Small intestine (tissue), 7 donors: ENCODE measurements at regions not wholly inside any gene's neighbourhood (a gene's known extent, or its start where the extent isn't known, plus 50 kb on each side); places are given as distances from the start of the nearest gene placed in this dataset.
A peak's percentile ranks its signal among the peaks of the same experiment; 100 is the strongest.

Experiments
- DNase-seq, 2 donors: peaks; one replicate each; pipeline versions ENCODE4 v3.0.0 to v3.0.0-alpha.2; 2013
- FAIRE-seq: peaks from 2 replicates; lab custom pipeline; 2012; peaks lifted over from hg19 to GRCh38; lab: Jason Lieb, UNC
- H3K27ac ChIP-seq, 3 donors: one replicate each; pipeline ENCODE4 v1.5.1; 2013; ENCODE audit warnings: low read length in 2 of 3, mild to moderate bottlenecking in 2 of 3, control low read depth in 1 of 3, inconsistent platforms in 1 of 3, low read depth in 1 of 3, moderate library complexity in 1 of 3
- H3K27me3 ChIP-seq, 3 donors: one replicate each; pipeline ENCODE4 v1.6.1; 2013; ENCODE audit warnings: low read length in 3 of 3, inconsistent platforms in 1 of 3; ENCODE audit not compliant: control insufficient read depth in 3 of 3, insufficient read depth in 3 of 3
- H3K36me3 ChIP-seq, 3 donors: one replicate each; pipeline ENCODE4 v1.6.1; 2013; ENCODE audit warnings: low read length in 3 of 3, inconsistent platforms in 1 of 3, low read depth in 1 of 3, mild to moderate bottlenecking in 1 of 3, moderate library complexity in 1 of 3; ENCODE audit not compliant: control insufficient read depth in 3 of 3, insufficient read depth in 2 of 3
- H3K4me1 ChIP-seq, 3 donors: one replicate each; pipeline ENCODE4 v1.6.1; 2013; ENCODE audit warnings: low read length in 2 of 3, inconsistent platforms in 1 of 3, low read depth in 1 of 3, mild to moderate bottlenecking in 1 of 3, moderate library complexity in 1 of 3; ENCODE audit not compliant: control insufficient read depth in 3 of 3, insufficient read depth in 2 of 3
- H3K4me3 ChIP-seq, 3 donors: one replicate each; pipeline ENCODE4 v1.5.1; 2013; ENCODE audit warnings: low read length in 3 of 3, control low read depth in 1 of 3, inconsistent platforms in 1 of 3, low read depth in 1 of 3, mild to moderate bottlenecking in 1 of 3, moderate library complexity in 1 of 3
- H3K9me3 ChIP-seq, 2 donors: one replicate each; pipeline ENCODE4 v1.6.1; 2013; ENCODE audit warnings: low read depth in 1 of 2, low read length in 1 of 2; ENCODE audit not compliant: control insufficient read depth in 2 of 2, insufficient read depth in 1 of 2
- WGBS, 3 donors: extraction: QIAGEN DNeasy Blood & Tissue Kit; methylation state at CpG; one replicate each; pipeline ENCODE4 v1.1.7; 2013; 5-methylcytosine and 5-hydroxymethylcytosine counted together
- donor health status: healthy with polysubstance abuse.
- donor health status: control.
- donor health status: control.
- donor health status: Bipolar disorder and iron deficiency.
- donor health status: healthy.

DNA sequence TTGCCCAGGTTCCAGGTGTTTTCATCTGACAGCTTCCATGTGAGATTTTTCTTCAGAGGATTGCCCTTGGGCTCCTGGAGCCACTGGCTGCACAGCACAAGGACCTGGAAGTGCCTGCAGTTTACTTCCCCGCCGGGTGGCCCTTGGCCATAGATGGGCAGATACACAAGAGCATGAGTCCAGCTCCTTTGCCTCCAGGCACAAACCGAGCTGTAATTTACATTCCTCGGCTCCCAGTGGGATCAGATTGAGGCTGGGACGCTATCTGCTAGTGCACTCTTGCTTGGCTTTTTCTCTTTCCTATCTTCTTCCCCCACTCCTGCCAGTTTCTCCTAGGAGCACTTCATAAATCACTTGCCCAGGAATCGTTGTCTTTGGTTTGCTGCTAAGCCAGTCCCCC lies 85.4 kb upstream of the RALY start:
- H3K36me3 ChIP-seq: no peaks in the 10 kb centered on the region
- H3K27ac ChIP-seq: no peak overlapping the region
- H3K4me3 ChIP-seq: no peak overlapping the region
- 48 to 59% (median 57%) methylated on average over 6 of the region's 6 CpGs for WGBS, 3 donors
- H3K9me3 ChIP-seq: no peaks in the 10 kb centered on the region
- no peak for DNase-seq
- FAIRE-seq: no peak
- H3K27me3 ChIP-seq: peaks cover 0 to 4% (median 0%) of the 10 kb centered on the region in 3 donors
- no peaks in the 10 kb centered on the region for H3K4me1 ChIP-seq

DNA sequence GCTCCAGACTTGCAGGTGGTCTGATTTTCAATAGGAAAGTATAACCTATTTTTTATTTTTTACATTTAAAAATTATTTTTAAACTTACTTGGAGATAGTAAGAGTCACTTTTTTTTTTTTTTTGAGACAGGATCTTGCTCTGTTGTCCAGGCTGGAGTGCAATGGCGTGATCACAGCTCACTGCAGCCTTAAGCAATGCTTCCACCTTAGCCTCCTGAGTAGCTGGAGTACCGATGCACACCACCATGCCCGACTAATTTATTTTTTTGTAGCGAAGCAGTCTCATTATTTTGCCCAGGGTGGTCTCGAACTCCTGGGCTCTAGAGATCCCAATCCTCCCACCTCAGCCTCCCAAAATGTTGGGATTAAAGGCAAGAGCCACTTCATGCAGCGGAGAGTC lies 84.8 kb upstream of the RALY start:
- FAIRE-seq (no peak), DNase-seq (no peak)
- H3K4me3 ChIP-seq: no peak overlapping the region
- H3K27ac ChIP-seq: no peak overlapping the region
- no peaks in the 10 kb centered on the region for H3K36me3 ChIP-seq
- 86 to 92% (median 88%) methylated on average over 6 of the region's 6 CpGs for whole genome bisulfite sequencing, 3 donors
- peaks cover 0 to 4% (median 0%) of the 10 kb centered on the region in 3 donors for H3K27me3 ChIP-seq
- no peaks in the 10 kb centered on the region for H3K9me3 ChIP-seq
- H3K4me1 ChIP-seq: no peaks in the 10 kb centered on the region

DNA sequence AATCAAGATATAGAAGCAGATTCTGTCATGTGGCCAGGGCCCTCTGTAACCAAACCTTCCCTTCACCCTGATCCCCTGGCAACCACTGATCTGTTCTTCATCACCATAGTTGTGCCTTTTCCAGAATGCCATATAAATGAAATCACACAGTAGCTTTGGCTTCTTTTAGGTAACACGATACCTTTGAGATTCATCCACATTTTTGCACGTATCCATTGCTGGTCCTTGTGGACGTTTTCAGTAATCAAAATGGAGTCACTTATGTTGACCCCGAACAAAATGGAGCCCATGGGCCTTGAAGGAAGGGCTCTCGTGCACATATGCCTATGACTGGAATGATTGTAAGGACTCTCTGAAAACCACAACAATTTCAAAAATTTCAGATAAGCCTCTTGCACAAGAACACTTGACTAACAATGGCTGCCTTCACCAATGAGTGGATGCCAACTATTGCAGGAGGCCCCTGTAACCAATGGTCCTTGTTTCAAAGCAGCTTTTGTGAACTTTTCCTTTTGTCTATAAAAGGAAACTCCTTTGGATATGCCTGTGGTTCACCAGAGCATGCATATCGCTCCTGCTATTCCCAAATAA lies 84.3 kb upstream of the RALY start:
- Histone ChIP-seq H3K27me3 (peaks cover 0 to 4% (median 0%) of the 10 kb centered on the region in 3 donors), H3K27ac (no peak overlapping the region), H3K36me3 (no peaks in the 10 kb centered on the region), H3K9me3 (no peaks in the 10 kb centered on the region), H3K4me1 (no peaks in the 10 kb centered on the region), H3K4me3 (no peak overlapping the region)
- WGBS, 3 donors: 68 to 78% (median 77%) methylated on average over 6 of the region's 6 CpGs
- no peak for DNase-seq
- FAIRE-seq: no peak

DNA sequence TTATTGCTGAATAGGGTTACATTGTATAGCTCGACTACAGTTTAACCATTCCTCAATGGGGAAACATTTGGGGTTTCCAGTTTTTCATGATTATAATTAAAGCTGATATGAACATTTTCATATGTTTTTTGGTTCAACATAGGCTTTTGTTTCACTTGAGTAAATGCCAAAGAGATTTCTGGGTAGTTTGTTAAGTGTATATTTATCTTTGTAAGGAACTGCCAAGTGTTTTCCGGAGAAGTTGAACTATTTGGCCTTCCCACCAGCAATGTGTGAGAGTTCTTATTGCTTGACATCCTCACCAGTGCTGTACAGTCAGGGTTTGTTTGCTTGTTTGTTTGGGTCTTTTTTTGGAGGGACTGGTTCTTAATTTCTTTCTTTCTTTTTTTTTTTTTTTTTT lies 83.7 kb upstream of the RALY start:
- 51 to 80% (median 72%) methylated on average over 2 of the region's 2 CpGs for WGBS, 3 donors
- H3K27ac ChIP-seq: no peak overlapping the region
- H3K4me3 ChIP-seq: no peak overlapping the region
- H3K4me1 ChIP-seq: no peaks in the 10 kb centered on the region
- H3K27me3 ChIP-seq: peaks cover 0 to 4% (median 0%) of the 10 kb centered on the region in 3 donors
- FAIRE-seq (no peak), DNase-seq (no peak)
- no peaks in the 10 kb centered on the region for H3K36me3 ChIP-seq
- H3K9me3 ChIP-seq: no peaks in the 10 kb centered on the region

DNA sequence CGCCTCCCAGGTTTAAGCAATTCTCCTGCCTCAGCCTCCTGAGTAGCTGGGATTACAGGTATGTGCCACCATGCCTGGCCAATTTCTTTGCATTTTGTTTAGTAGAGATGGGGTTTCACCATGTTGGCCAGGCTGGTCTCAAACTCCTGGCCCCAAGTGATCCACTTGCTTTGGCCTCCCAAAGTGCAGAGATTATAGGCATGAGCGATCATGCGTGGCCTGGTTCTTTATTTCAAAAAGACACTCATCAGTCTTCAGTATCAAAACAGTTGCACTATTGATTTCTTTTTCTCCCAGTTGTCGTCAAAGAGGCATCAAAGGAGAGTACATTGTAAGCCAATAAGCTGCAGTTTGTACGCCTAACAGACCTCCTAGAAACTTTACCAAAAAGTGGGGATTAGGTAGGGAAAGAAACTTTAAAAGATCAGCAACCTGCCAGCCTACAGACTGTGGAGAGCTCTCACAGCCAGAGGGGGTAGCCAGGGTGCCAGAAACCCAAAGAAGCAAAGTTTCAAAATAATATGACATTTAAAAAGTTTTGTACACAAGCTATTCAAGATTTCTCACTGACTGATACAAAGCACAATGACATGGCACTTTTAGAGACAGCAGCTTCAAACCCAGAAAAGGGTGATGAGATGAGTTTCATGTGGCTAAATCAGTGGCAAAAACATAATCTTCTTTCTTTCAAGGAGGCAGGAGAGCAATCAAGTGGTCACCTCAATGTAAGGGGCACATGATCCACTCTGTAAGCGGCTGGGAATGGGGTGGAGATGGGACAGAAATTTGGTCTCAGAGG lies 83.0 kb upstream of the RALY start:
- no peak overlapping the region for H3K4me3 ChIP-seq
- FAIRE-seq: no peak
- no peaks in the 10 kb centered on the region for H3K36me3 ChIP-seq
- WGBS, 3 donors: 91 to 95% (median 92%) methylated on average over 6 of the region's 6 CpGs
- no peak overlapping the region for H3K27ac ChIP-seq
- no peak for DNase-seq
- H3K4me1 ChIP-seq: no peaks in the 10 kb centered on the region
- peaks cover 0 to 4% (median 0%) of the 10 kb centered on the region in 3 donors for H3K27me3 ChIP-seq
- H3K9me3 ChIP-seq: no peaks in the 10 kb centered on the region

DNA sequence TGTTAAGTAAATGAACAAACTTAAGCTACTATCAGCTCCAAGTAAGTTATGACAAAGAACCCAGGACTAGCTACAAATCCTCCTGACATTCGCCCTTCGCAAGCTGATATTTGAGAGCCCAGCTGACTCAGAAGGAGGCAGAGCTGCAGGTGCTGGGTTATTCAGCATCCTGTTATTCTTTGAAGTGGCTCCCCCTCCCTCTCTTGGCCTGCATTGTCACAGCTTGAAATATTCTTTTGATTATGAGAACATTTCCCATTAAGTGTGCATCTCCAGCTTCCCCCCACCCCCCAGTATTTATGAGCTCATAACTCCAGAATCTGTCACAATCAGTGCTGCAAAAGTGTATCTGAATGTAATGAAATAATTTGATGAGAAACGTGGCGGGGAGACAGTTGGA lies 78.8 kb upstream of the RALY start:
- DNase-seq (no peak), FAIRE-seq (no peak)
- no peak overlapping the region for H3K4me3 ChIP-seq
- no peaks in the 10 kb centered on the region for H3K9me3 ChIP-seq
- no peaks in the 10 kb centered on the region for H3K27me3 ChIP-seq
- H3K36me3 ChIP-seq: no peaks in the 10 kb centered on the region
- H3K27ac ChIP-seq: no peak overlapping the region
- H3K4me1 ChIP-seq: no peaks in the 10 kb centered on the region
- 77 to 88% (median 87%) methylated on average over 4 of the region's 4 CpGs for WGBS, 3 donors

DNA sequence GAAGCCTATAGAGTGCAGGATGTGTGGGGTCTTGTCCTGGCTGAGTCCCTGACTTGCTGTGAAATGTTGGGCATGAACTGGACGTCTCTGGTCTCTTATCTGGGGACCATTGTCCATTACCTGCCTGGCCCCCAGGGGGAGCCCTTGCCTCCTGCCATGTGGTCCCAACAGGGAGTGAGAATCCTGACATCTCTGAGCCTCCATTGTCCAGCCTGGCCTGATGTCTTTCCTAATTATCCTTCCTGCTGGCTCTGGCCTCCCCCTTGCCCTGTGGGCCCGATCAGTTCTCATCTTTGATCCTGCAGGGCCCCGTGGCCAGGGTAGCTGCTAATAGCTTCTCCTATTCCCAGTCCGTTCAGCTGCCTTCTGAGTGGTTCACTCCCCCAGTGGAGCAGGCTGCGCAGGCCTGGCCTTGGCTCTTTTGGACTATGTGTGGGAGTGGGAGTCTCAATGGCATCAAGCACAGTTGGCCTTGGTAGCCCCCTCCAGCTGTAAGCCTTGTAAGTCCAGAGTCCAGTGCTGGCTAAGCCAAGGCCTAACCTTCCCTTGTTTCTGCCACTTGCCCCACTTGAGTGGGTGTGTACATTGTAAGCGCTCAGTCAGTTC lies 77.9 kb upstream of the RALY start:
- Histone ChIP-seq H3K27ac (no peak overlapping the region), H3K4me3 (no peak overlapping the region), H3K9me3 (no peaks in the 10 kb centered on the region), H3K36me3 (no peaks in the 10 kb centered on the region), H3K27me3 (no peaks in the 10 kb centered on the region), H3K4me1 (no peaks in the 10 kb centered on the region)
- no peak for FAIRE-seq
- peak; percentile 26 to 55 for DNase-seq
- 66 to 79% (median 68%) methylated on average over 6 of the region's 6 CpGs for WGBS, 3 donors

DNA sequence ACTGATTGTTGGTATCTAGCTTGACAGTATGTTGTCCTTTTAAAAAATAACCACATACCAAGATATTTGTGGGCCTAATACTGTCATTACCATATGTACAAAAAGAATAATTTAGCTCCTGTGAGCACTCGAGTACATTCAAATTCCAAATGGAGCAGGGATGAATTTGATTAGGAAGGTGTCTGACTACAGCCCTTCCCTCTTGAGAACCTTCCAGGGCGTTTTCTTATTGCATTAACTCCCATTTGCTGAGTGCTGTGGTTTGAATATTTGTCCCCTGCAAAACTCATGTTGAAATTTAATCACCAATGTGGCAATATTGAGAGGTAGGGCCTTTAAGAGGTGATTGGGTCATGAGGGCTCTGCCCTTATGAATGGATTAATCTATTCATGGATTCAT lies 76.9 kb upstream of the RALY start:
- no peaks in the 10 kb centered on the region for H3K9me3 ChIP-seq
- H3K27me3 ChIP-seq: no peaks in the 10 kb centered on the region
- WGBS, 3 donors: 78 to 87% (median 79%) methylated on average over 2 of the region's 2 CpGs
- H3K36me3 ChIP-seq: no peaks in the 10 kb centered on the region
- no peak overlapping the region for H3K4me3 ChIP-seq
- DNase-seq (no peak), FAIRE-seq (no peak)
- H3K27ac ChIP-seq: no peak overlapping the region
- H3K4me1 ChIP-seq: no peaks in the 10 kb centered on the region
